SU-DHL-6 (cell line): ENCODE measurements at regions not wholly inside any gene's neighbourhood (a gene's known extent, or its start where the extent isn't known, plus 50 kb on each side); places are given as distances from the start of the nearest gene placed in this dataset.

Experiments
- H2AFZ ChIP-seq: fragments of 200-600 bp; sonication (generic); 2 replicates; pipeline ENCODE4 v1.6.1; 2014; ENCODE audit warnings: low read depth, mild to moderate bottlenecking, moderate library complexity, mixed read lengths, antibody characterized with exemption, low read length; ENCODE audit not compliant: severe bottlenecking
- H3F3A ChIP-seq: fragments of 200-600 bp; shearing (Covaris generic); 2 replicates; pipeline ENCODE4 v1.6.0; 2016; ENCODE audit warnings: antibody characterized with exemption, mild to moderate bottlenecking; ENCODE audit not compliant: insufficient read depth
- H3K27ac ChIP-seq: fragments of 200-600 bp; sonication (generic); 2 replicates; pipeline ENCODE4 v1.5.1; 2016; ENCODE audit warnings: low read depth, mild to moderate bottlenecking, low read length, moderate library complexity, mixed read lengths
- H3K27me3 ChIP-seq: fragments of 200-600 bp; sonication (generic), shearing (Covaris generic); 2 replicates; pipeline ENCODE4 v1.6.0; 2014; ENCODE audit warnings: mild to moderate bottlenecking, low read length
- H3K36me3 ChIP-seq: fragments of 200-600 bp; sonication (generic); 2 replicates; pipeline ENCODE4 v1.6.1; 2014; ENCODE audit warnings: mild to moderate bottlenecking, low read length, mixed read lengths
- H3K4me2 ChIP-seq: fragments of 300-600, 200-600 bp; shearing (Covaris generic), sonication (generic); 2 replicates; pipeline ENCODE4 v1.6.0; 2014; ENCODE audit warnings: low read length, low read depth, mild to moderate bottlenecking; ENCODE audit not compliant: poor library complexity, severe bottlenecking
- H3K4me3 ChIP-seq: fragments of 200-600 bp; sonication (generic); 2 replicates; pipeline ENCODE4 v1.5.1; 2014; ENCODE audit warnings: antibody characterized with exemption, low read length, mild to moderate bottlenecking, mixed read lengths; ENCODE audit not compliant: insufficient read depth, poor library complexity, severe bottlenecking
- H3K79me2 ChIP-seq: fragments of 200-600 bp; sonication (generic); 2 replicates; pipeline ENCODE4 v1.6.1; 2014; ENCODE audit warnings: mild to moderate bottlenecking, low read length, moderate library complexity; ENCODE audit not compliant: insufficient read depth
- H3K9ac ChIP-seq: fragments of 200-600 bp; sonication (generic); 2 replicates; pipeline ENCODE4 v1.7.0; 2014; ENCODE audit warnings: mild to moderate bottlenecking, low read length
- H3K9me2 ChIP-seq: fragments of 200-600 bp; sonication (generic); replicated peaks from 2 replicates; pipeline ENCODE4 v1.6.1; 2014; ENCODE audit warnings: low read length; ENCODE audit not compliant: insufficient read depth
- H3K9me3 ChIP-seq: fragments of 200-600 bp; sonication (generic); 2 replicates; pipeline ENCODE4 v1.6.1; 2014; ENCODE audit warnings: low read length, mixed read lengths; ENCODE audit not compliant: insufficient read depth
- H4K20me1 ChIP-seq: fragments of 200-600 bp; sonication (generic); 2 replicates; pipeline ENCODE4 v1.6.1; 2014; ENCODE audit warnings: low read depth, mild to moderate bottlenecking, antibody characterized with exemption, low read length, moderate library complexity, mixed read lengths
- CTCF ChIP-seq: fragments of 200-600 bp; sonication (generic); IDR thresholded peaks from one replicate; pipeline ENCODE4 v1.5.1; 2017; ENCODE audit warnings: antibody characterized with exemption, mild to moderate bottlenecking, low read length, moderate library complexity; ENCODE audit not compliant: insufficient read depth, poor library complexity, severe bottlenecking
- EZH2phosphoT487 ChIP-seq: fragments of 200-600 bp; sonication (generic), shearing (Covaris generic); conservative IDR thresholded peaks from 2 replicates; pipeline ENCODE4 v1.6.1; 2018; ENCODE audit warnings: mild to moderate bottlenecking, antibody characterized with exemption, low read length, moderate library complexity, mixed read lengths

- Histone ChIP-seq H3K9ac (no peak overlapping the region), H3K4me3 (no peak overlapping the region), H3K4me2 (no peak overlapping the region), H3K27me3 (no peaks in the 10 kb centered on the region), H3K9me2 (no peaks in the 10 kb centered on the region), H3K9me3 (no peaks in the 10 kb centered on the region), H3K27ac (no peak overlapping the region), H3K36me3 (no peaks in the 10 kb centered on the region), H3K79me2 (no peaks in the 10 kb centered on the region), H4K20me1 (no peaks in the 10 kb centered on the region), H2AFZ (no peak overlapping the region), H3F3A (no peaks in the 10 kb centered on the region)
- no peak for TF ChIP-seq CTCF
- TF ChIP-seq EZH2phosphoT487, result no peak
These were observed 125.9 kb upstream of the KLHL4 start for GRCh38 chrX:87391742-87392141.

- Histone ChIP-seq H4K20me1 (no peaks in the 10 kb centered on the region), H3K4me3 (no peak overlapping the region), H3K27me3 (no peaks in the 10 kb centered on the region), H3K79me2 (no peaks in the 10 kb centered on the region), H3K27ac (no peak overlapping the region), H3K9me3 (no peaks in the 10 kb centered on the region), H3K4me2 (no peak overlapping the region), H3K36me3 (no peaks in the 10 kb centered on the region), H3K9ac (no peak overlapping the region), H3F3A (no peaks in the 10 kb centered on the region), H2AFZ (no peak overlapping the region), H3K9me2 (no peaks in the 10 kb centered on the region)
- TF ChIP-seq EZH2phosphoT487 (no peak), CTCF (no peak)
These were observed 125.2 kb upstream of the KLHL4 start for GRCh38 chrX:87392369-87392768.

GRCh38 chrX:87397103-87397886 is 120.3 kb upstream of the KLHL4 start:
- H3K27ac ChIP-seq, result no peak overlapping the region
- H3K9me3 ChIP-seq, result no peaks in the 10 kb centered on the region
- H3K9ac ChIP-seq, result no peak overlapping the region

More at GRCh38 chrX:87397103-87397886, 120.3 kb upstream of the KLHL4 start:
- Histone ChIP-seq H3K9me2 (no peaks in the 10 kb centered on the region), H3K36me3 (no peaks in the 10 kb centered on the region), H3F3A (no peaks in the 10 kb centered on the region), H3K27me3 (no peaks in the 10 kb centered on the region), H4K20me1 (no peaks in the 10 kb centered on the region), H3K4me2 (no peak overlapping the region), H3K4me3 (no peak overlapping the region), H2AFZ (no peak overlapping the region), H3K79me2 (no peaks in the 10 kb centered on the region)
- TF ChIP-seq EZH2phosphoT487 (no peak), CTCF (no peak)
